Neural cell (in vitro differentiated cells): ENCODE measurements at regions not wholly inside any gene's neighbourhood (a gene's known extent, or its start where the extent isn't known, plus 50 kb on each side); places are given as distances from the start of the nearest gene placed in this dataset.

Source experiments
- H2AFZ ChIP-seq: fragments of 200-600, 300-800 bp; sonication (generic), shearing (Covaris generic); 2 replicates; pipeline ENCODE4 v1.6.0; 2014; ENCODE audit warnings: low read depth, mild to moderate bottlenecking, antibody characterized with exemption, low read length, moderate library complexity
- H3F3A ChIP-seq: fragments of 200-600 bp; shearing (Covaris generic); 2 replicates; pipeline ENCODE4 v1.6.1; 2016; ENCODE audit warnings: mild to moderate bottlenecking, moderate library complexity, mixed read lengths, antibody characterized with exemption, low read length; ENCODE audit not compliant: insufficient read depth, poor library complexity, severe bottlenecking
- H3K27ac ChIP-seq: fragments of 200-600, 300-800 bp; sonication (generic), shearing (Covaris generic); 2 replicates; pipeline ENCODE4 v1.5.1; 2014; ENCODE audit warnings: mild to moderate bottlenecking, low read length, moderate library complexity
- H3K27me3 ChIP-seq: fragments of 300-800, 200-600 bp; sonication (generic), shearing (Covaris generic); 2 replicates; pipeline ENCODE4 v1.6.0; 2014; ENCODE audit warnings: mild to moderate bottlenecking, low read depth, low read length, moderate library complexity; ENCODE audit not compliant: insufficient read depth
- H3K36me3 ChIP-seq: fragments of 300-800, 200-600 bp; sonication (generic), shearing (Covaris generic); 2 replicates; pipeline ENCODE4 v1.5.1; 2014; ENCODE audit warnings: mild to moderate bottlenecking, antibody characterized with exemption, low read length, moderate library complexity; ENCODE audit not compliant: insufficient read depth
- H3K4me2 ChIP-seq: fragments of 300-800, 200-600 bp; sonication (generic), shearing (Covaris generic); 2 replicates; pipeline ENCODE4 v1.6.0; 2014; ENCODE audit warnings: mild to moderate bottlenecking, low read length
- H3K4me3 ChIP-seq: fragments of 300-800, 200-600 bp; sonication (generic), shearing (Covaris generic); 2 replicates; pipeline ENCODE4 v1.5.1; 2014; ENCODE audit warnings: mild to moderate bottlenecking, low read length, moderate library complexity
- H3K79me2 ChIP-seq: fragments of 200-600 bp; shearing (Covaris generic); replicated peaks from 2 replicates; pipeline ENCODE4 v1.6.0; 2014; ENCODE audit warnings: mild to moderate bottlenecking, low read length, moderate library complexity; ENCODE audit not compliant: insufficient read depth
- H3K9ac ChIP-seq: fragments of 300-800, 200-600 bp; sonication (generic), shearing (Covaris generic); 2 replicates; pipeline ENCODE4 v1.6.1; 2016; ENCODE audit warnings: mild to moderate bottlenecking, low read length, mixed read lengths
- H3K9me2 ChIP-seq: fragments of 200-600 bp; shearing (Covaris generic); 2 replicates; pipeline ENCODE4 v1.6.1; 2016; ENCODE audit warnings: mild to moderate bottlenecking, low read length, mixed read lengths; ENCODE audit not compliant: insufficient read depth
- H3K9me3 ChIP-seq: fragments of 200-600, 300-800 bp; sonication (generic), shearing (Covaris generic); 2 replicates; pipeline ENCODE4 v1.6.1; 2016; ENCODE audit warnings: mild to moderate bottlenecking, mixed run types, low read length, moderate library complexity, mixed read lengths
- H4K20me1 ChIP-seq: fragments of 200-600 bp; shearing (Covaris generic); 2 replicates; pipeline ENCODE4 v1.6.1; 2016; ENCODE audit warnings: mild to moderate bottlenecking, mixed run types; ENCODE audit not compliant: insufficient read depth
- EP300 ChIP-seq: fragments of 450-650 bp; conservative IDR thresholded peaks from 2 replicates; pipeline ENCODE4 v1.6.1; 2014; ENCODE audit warnings: antibody characterized with exemption, mild to moderate bottlenecking, moderate library complexity; ENCODE audit not compliant: poor library complexity, severe bottlenecking
- EZH2 ChIP-seq: fragments of 200-600, 300-800 bp; shearing (Covaris generic), sonication (generic); IDR thresholded peaks from 2 replicates; pipeline ENCODE4 v1.6.1; 2014; ENCODE audit warnings: antibody characterized with exemption, low read length, borderline replicate concordance, mild to moderate bottlenecking; ENCODE audit not compliant: insufficient read depth, poor library complexity, severe bottlenecking
- MXI1 ChIP-seq: fragments of 450-650 bp; conservative IDR thresholded peaks from 2 replicates; pipeline ENCODE4 v1.6.1; 2014; ENCODE audit warnings: antibody characterized with exemption, mild to moderate bottlenecking; ENCODE audit not compliant: poor library complexity, severe bottlenecking
- POLR2AphosphoS5 ChIP-seq: IDR thresholded peaks from 2 replicates; pipeline ENCODE4 v1.6.1; 2012
- RAD21 ChIP-seq: fragments of 450-650 bp; conservative IDR thresholded peaks from 2 replicates; pipeline ENCODE4 v1.6.1; 2014; ENCODE audit warnings: antibody characterized with exemption, mild to moderate bottlenecking, moderate library complexity
- SMC3 ChIP-seq: fragments of 450-650 bp; conservative IDR thresholded peaks from 2 replicates; pipeline ENCODE4 v1.6.1; 2014; ENCODE audit warnings: antibody characterized with exemption, mild to moderate bottlenecking, moderate library complexity; ENCODE audit not compliant: poor library complexity
- TAF1 ChIP-seq: IDR thresholded peaks from 2 replicates; pipeline ENCODE4 v1.6.1; 2012; ENCODE audit warnings: low read depth
- TF ChIP-seq, protein P1 (sequence below): IDR thresholded peaks from 2 replicates; pipeline ENCODE4 v1.6.1; 2012; ENCODE audit warnings: borderline replicate concordance
- TF ChIP-seq, protein P2 (sequence below): fragments of 450-650 bp; IDR thresholded peaks from 2 replicates; pipeline ENCODE4 v1.5.1; 2014; ENCODE audit warnings: antibody characterized with exemption, mild to moderate bottlenecking, moderate library complexity; ENCODE audit not compliant: poor library complexity, severe bottlenecking

DNA sequence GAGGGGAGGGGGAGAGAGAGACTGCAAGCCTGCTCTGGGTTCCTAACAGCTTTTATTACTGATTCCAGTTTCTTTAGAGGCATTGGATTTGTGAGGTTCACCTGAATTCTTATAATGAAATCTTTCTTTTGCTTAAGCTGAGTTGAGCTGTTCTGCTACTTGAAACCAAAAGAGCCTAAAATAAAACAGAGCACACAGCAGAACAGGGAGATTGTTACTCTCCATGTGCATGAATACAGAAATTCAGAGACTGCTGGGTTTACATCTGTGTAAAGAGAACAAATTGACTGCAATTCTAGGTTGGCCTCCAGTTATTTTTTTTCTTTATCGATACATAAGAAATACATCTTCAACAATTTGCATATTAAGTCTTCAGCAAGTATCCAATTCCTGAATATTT, 168.8 kb upstream of the NRIP1 start:
- Histone ChIP-seq H3K9ac (no peak overlapping the region), H4K20me1 (no peaks in the 10 kb centered on the region), H3K9me3 (no peaks in the 10 kb centered on the region), H3K9me2 (no peaks in the 10 kb centered on the region), H3K79me2 (no peaks in the 10 kb centered on the region), H3K27ac (no peak overlapping the region), H3K36me3 (no peaks in the 10 kb centered on the region), H3K4me2 (no peak overlapping the region), H3F3A (no peaks in the 10 kb centered on the region), H3K4me3 (no peak overlapping the region), H2AFZ (no peak overlapping the region), H3K27me3 (no peaks in the 10 kb centered on the region)
- TF ChIP-seq SMC3 (no peak), MXI1 (no peak), TAF1 (no peak), EZH2 (no peak), POLR2AphosphoS5 (no peak), EP300 (no peak), RAD21 (no peak)
- TF ChIP-seq, protein P1, sequence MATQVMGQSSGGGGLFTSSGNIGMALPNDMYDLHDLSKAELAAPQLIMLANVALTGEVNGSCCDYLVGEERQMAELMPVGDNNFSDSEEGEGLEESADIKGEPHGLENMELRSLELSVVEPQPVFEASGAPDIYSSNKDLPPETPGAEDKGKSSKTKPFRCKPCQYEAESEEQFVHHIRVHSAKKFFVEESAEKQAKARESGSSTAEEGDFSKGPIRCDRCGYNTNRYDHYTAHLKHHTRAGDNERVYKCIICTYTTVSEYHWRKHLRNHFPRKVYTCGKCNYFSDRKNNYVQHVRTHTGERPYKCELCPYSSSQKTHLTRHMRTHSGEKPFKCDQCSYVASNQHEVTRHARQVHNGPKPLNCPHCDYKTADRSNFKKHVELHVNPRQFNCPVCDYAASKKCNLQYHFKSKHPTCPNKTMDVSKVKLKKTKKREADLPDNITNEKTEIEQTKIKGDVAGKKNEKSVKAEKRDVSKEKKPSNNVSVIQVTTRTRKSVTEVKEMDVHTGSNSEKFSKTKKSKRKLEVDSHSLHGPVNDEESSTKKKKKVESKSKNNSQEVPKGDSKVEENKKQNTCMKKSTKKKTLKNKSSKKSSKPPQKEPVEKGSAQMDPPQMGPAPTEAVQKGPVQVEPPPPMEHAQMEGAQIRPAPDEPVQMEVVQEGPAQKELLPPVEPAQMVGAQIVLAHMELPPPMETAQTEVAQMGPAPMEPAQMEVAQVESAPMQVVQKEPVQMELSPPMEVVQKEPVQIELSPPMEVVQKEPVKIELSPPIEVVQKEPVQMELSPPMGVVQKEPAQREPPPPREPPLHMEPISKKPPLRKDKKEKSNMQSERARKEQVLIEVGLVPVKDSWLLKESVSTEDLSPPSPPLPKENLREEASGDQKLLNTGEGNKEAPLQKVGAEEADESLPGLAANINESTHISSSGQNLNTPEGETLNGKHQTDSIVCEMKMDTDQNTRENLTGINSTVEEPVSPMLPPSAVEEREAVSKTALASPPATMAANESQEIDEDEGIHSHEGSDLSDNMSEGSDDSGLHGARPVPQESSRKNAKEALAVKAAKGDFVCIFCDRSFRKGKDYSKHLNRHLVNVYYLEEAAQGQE = no peak
- TF ChIP-seq, protein P2, sequence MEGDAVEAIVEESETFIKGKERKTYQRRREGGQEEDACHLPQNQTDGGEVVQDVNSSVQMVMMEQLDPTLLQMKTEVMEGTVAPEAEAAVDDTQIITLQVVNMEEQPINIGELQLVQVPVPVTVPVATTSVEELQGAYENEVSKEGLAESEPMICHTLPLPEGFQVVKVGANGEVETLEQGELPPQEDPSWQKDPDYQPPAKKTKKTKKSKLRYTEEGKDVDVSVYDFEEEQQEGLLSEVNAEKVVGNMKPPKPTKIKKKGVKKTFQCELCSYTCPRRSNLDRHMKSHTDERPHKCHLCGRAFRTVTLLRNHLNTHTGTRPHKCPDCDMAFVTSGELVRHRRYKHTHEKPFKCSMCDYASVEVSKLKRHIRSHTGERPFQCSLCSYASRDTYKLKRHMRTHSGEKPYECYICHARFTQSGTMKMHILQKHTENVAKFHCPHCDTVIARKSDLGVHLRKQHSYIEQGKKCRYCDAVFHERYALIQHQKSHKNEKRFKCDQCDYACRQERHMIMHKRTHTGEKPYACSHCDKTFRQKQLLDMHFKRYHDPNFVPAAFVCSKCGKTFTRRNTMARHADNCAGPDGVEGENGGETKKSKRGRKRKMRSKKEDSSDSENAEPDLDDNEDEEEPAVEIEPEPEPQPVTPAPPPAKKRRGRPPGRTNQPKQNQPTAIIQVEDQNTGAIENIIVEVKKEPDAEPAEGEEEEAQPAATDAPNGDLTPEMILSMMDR = no peak

DNA sequence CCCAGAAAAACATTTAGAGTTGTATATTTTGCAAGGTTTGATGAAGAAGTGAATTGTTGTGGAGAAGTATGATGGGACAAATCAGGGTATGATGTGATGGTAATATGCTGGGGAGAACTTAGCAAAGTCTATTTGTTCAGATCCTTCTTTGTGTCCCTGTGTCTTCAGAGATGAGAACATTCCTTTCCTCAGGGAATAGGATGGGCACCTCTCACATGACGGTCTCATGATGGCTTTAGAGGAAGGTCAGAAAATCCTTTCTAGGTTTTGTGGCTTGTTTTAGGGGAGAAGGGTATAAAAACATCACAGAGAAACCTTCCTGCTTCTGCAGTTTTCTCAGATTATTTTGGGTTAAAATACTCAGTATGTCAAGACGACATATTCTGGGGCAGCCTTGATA, 171.3 kb upstream of the NRIP1 start:
- H3K36me3 ChIP-seq = no peaks in the 10 kb centered on the region
- H3K79me2 ChIP-seq = no peaks in the 10 kb centered on the region
- no peaks in the 10 kb centered on the region for H3K9me2 ChIP-seq
- H3F3A ChIP-seq = no peaks in the 10 kb centered on the region
- H3K4me2 ChIP-seq = no peak overlapping the region
- no peak overlapping the region for H3K9ac ChIP-seq
- TF ChIP-seq TAF1 = no peak
- TF ChIP-seq EZH2 = no peak
- no peak for TF ChIP-seq RAD21
- TF ChIP-seq POLR2AphosphoS5 = no peak
- TF ChIP-seq, protein P2 = no peak
- no peak for TF ChIP-seq SMC3
- TF ChIP-seq, protein P1 = no peak
- TF ChIP-seq EP300 = no peak
- TF ChIP-seq MXI1 = no peak
- no peaks in the 10 kb centered on the region for H3K27me3 ChIP-seq
- H4K20me1 ChIP-seq = no peaks in the 10 kb centered on the region
- no peaks in the 10 kb centered on the region for H3K9me3 ChIP-seq
- H3K4me3 ChIP-seq = no peak overlapping the region
- H3K27ac ChIP-seq = no peak overlapping the region
- no peak overlapping the region for H2AFZ ChIP-seq
